Thoracic aorta (tissue), 2 donors: ENCODE measurements at regions not wholly inside any gene's neighbourhood (a gene's known extent, or its start where the extent isn't known, plus 50 kb on each side); places are given as distances from the start of the nearest gene placed in this dataset.

Source experiments
- ATAC-seq: fragments of 150-250 bp; one replicate; pipeline ENCODE4 v1.8.0; 2017; ENCODE audit warnings: low read depth; ENCODE audit not compliant: insufficient number of reproducible peaks, low FRiP score
- DNase-seq: peaks from one replicate; pipeline ENCODE4 v3.0.0-alpha.2; 2020; ENCODE audit warnings: low spot score
- H3K27ac ChIP-seq, 2 donors: fragments of 200-600 bp; sonication (generic); 1 replicate in 1 of 2; 2 replicates in 1 of 2; pipeline ENCODE4 v1.5.1; 2016; ENCODE audit warnings: mild to moderate bottlenecking in 2 of 2, moderate library complexity in 2 of 2
- H3K27me3 ChIP-seq: fragments of 200-600 bp; sonication (generic); replicated peaks from 2 replicates; pipeline ENCODE4 v1.6.0; 2016; ENCODE audit warnings: mild to moderate bottlenecking; ENCODE audit not compliant: insufficient read depth
- H3K36me3 ChIP-seq: fragments of 200-600 bp; sonication (generic); one replicate; pipeline ENCODE4 v1.5.1; 2016
- H3K4me1 ChIP-seq, 2 donors: fragments of 200-600 bp; sonication (generic); 1 replicate in 1 of 2; 2 replicates in 1 of 2; pipeline versions ENCODE4 v1.5.1 to v1.6.0; 2016; ENCODE audit warnings: low read depth in 2 of 2, mild to moderate bottlenecking in 1 of 2; ENCODE audit not compliant: control insufficient read depth in 1 of 2
- H3K4me3 ChIP-seq: fragments of 200-600 bp; sonication (generic); 2 replicates; pipeline ENCODE4 v1.5.1; 2016; ENCODE audit warnings: mild to moderate bottlenecking
- H3K9me3 ChIP-seq: fragments of 200-600 bp; sonication (generic); 2 replicates; pipeline ENCODE4 v1.5.1; 2016
- CTCF ChIP-seq: fragments of 200-600 bp; sonication (generic); IDR thresholded peaks from one replicate; pipeline ENCODE4 v1.5.1; 2019; ENCODE audit warnings: antibody characterized with exemption

- Histone ChIP-seq H3K27me3 (no peaks in the 10 kb centered on the region), H3K9me3 (no peaks in the 10 kb centered on the region), H3K4me1 (no peaks in the 10 kb centered on the region), H3K36me3 (no peaks in the 10 kb centered on the region), H3K27ac (no peak overlapping the region), H3K4me3 (no peak overlapping the region)
- no peak for TF ChIP-seq CTCF
- DNase-seq = no peak
- no peak for ATAC-seq
Measured at GRCh38 chr4:113820108-113820507, 58.6 kb upstream of the CAMK2D start.

GRCh38 chr4:113815826-113816225, 54.3 kb upstream of the CAMK2D start:
- Histone ChIP-seq H3K27me3 (no peaks in the 10 kb centered on the region), H3K36me3 (no peaks in the 10 kb centered on the region), H3K4me3 (no peak overlapping the region), H3K4me1 (no peaks in the 10 kb centered on the region), H3K9me3 (no peaks in the 10 kb centered on the region), H3K27ac (no peak overlapping the region)
- DNase-seq (no peak), ATAC-seq (no peak)
- no peak for TF ChIP-seq CTCF

GRCh38 chr4:113811359-113811758, 49.8 kb upstream of the CAMK2D start:
- H3K9me3 ChIP-seq = no peaks in the 10 kb centered on the region
- no peak overlapping the region for H3K27ac ChIP-seq
- no peaks in the 10 kb centered on the region for H3K36me3 ChIP-seq
- no peak for ATAC-seq
- no peak for DNase-seq
- H3K4me1 ChIP-seq = no peaks in the 10 kb centered on the region
- H3K27me3 ChIP-seq = no peaks in the 10 kb centered on the region
- no peak for TF ChIP-seq CTCF
- no peak overlapping the region for H3K4me3 ChIP-seq
